Trophoblast cell (in vitro differentiated cells and primary cell): ENCODE measurements at regions not wholly inside any gene's neighbourhood (a gene's known extent, or its start where the extent isn't known, plus 50 kb on each side); places are given as distances from the start of the nearest gene placed in this dataset.
A peak's percentile ranks its signal among the peaks of the same experiment; 100 is the strongest.

ENCODE experiments used
- DNase-seq, 2 donors: peaks; one replicate each; pipeline ENCODE4 v3.0.0-alpha.2; 2016
- H2AFZ ChIP-seq: 2 replicates; pipeline ENCODE4 v1.6.1; 2013; ENCODE audit warnings: low read length, moderate library complexity, mild to moderate bottlenecking; ENCODE audit not compliant: insufficient read depth, poor library complexity
- H2AK5ac ChIP-seq: 2 replicates; pipeline ENCODE4 v1.6.1; 2013; ENCODE audit warnings: mild to moderate bottlenecking, low read length
- H2BK120ac ChIP-seq: 2 replicates; pipeline ENCODE4 v1.6.1; 2013; ENCODE audit warnings: low read length, mild to moderate bottlenecking, moderate library complexity; ENCODE audit not compliant: insufficient read depth, poor library complexity
- H2BK12ac ChIP-seq: 2 replicates; pipeline ENCODE4 v1.6.1; 2013; ENCODE audit warnings: mild to moderate bottlenecking, low read length, moderate library complexity
- H2BK5ac ChIP-seq: 2 replicates; pipeline ENCODE4 v1.6.1; 2013; ENCODE audit warnings: low read length, low read depth, moderate library complexity, mild to moderate bottlenecking; ENCODE audit not compliant: poor library complexity
- H3K14ac ChIP-seq: 2 replicates; pipeline ENCODE4 v1.6.1; 2013; ENCODE audit warnings: mild to moderate bottlenecking, low read length
- H3K18ac ChIP-seq: 2 replicates; pipeline ENCODE4 v1.6.1; 2013; ENCODE audit warnings: mild to moderate bottlenecking, low read length
- H3K23ac ChIP-seq: 2 replicates; pipeline ENCODE4 v1.6.1; 2013; ENCODE audit warnings: low read length
- H3K27ac ChIP-seq: 2 replicates; pipeline ENCODE4 v1.5.1; 2013; ENCODE audit warnings: low read depth, mild to moderate bottlenecking, inconsistent platforms, low read length, moderate library complexity
- H3K27me3 ChIP-seq: 2 replicates; pipeline ENCODE4 v1.6.1; 2013; ENCODE audit warnings: inconsistent platforms, mild to moderate bottlenecking, low read length, moderate library complexity; ENCODE audit not compliant: insufficient read depth
- H3K36me3 ChIP-seq, 2 experiments: 1 replicate in 1 of 2; 2 replicates in 1 of 2; pipeline ENCODE4 v1.6.1; 2013; ENCODE audit warnings: low read length in 2 of 2, mild to moderate bottlenecking in 2 of 2, moderate library complexity in 1 of 2; ENCODE audit not compliant: insufficient read depth in 2 of 2, control insufficient read depth in 1 of 2
- H3K4ac ChIP-seq: 2 replicates; pipeline ENCODE4 v1.6.1; 2013; ENCODE audit warnings: low read depth, mild to moderate bottlenecking, low read length, moderate library complexity
- H3K4me1 ChIP-seq, 2 experiments: 1 replicate in 1 of 2; 2 replicates in 1 of 2; pipeline ENCODE4 v1.6.1; 2013; ENCODE audit warnings: low read length in 2 of 2, mild to moderate bottlenecking in 2 of 2, moderate library complexity in 1 of 2; ENCODE audit not compliant: insufficient read depth in 2 of 2, control insufficient read depth in 1 of 2
- H3K4me2 ChIP-seq: 2 replicates; pipeline ENCODE4 v1.6.1; 2013; ENCODE audit warnings: inconsistent platforms, mild to moderate bottlenecking, low read length, moderate library complexity
- H3K4me3 ChIP-seq: 2 replicates; pipeline ENCODE4 v1.5.1; 2013; ENCODE audit warnings: mild to moderate bottlenecking, low read depth, low read length, inconsistent platforms
- H3K79me1 ChIP-seq: one replicate; pipeline ENCODE4 v1.6.1; 2013; ENCODE audit warnings: low read length
- H3K79me2 ChIP-seq: 2 replicates; pipeline ENCODE4 v1.6.1; 2013; ENCODE audit warnings: low read length, mild to moderate bottlenecking; ENCODE audit not compliant: control insufficient read depth, insufficient read depth, poor library complexity
- H3K9ac ChIP-seq: 2 replicates; pipeline ENCODE4 v1.6.1; 2013; ENCODE audit warnings: mild to moderate bottlenecking, low read length
- H3K9me3 ChIP-seq: 2 replicates; pipeline ENCODE4 v1.6.1; 2013; ENCODE audit warnings: low read depth, mild to moderate bottlenecking, control low read depth, inconsistent platforms, low read length; ENCODE audit not compliant: insufficient read depth
- H4K12ac ChIP-seq: 2 replicates; pipeline ENCODE4 v1.6.1; 2013; ENCODE audit warnings: low read depth, mild to moderate bottlenecking, low read length, moderate library complexity
- H4K8ac ChIP-seq: 2 replicates; pipeline ENCODE4 v1.6.1; 2013; ENCODE audit warnings: low read depth, mild to moderate bottlenecking, low read length, moderate library complexity
- H4K91ac ChIP-seq: one replicate; pipeline ENCODE4 v1.6.1; 2013; ENCODE audit warnings: low read depth, mild to moderate bottlenecking, low read length, moderate library complexity
- WGBS: extraction: QIAGEN DNeasy Blood & Tissue Kit; methylation state at CpG from one replicate; pipeline ENCODE4 v1.1.7; 2013; ENCODE audit warnings: missing lambda C conversion rate; ENCODE audit not compliant: insufficient read length, insufficient coverage; ENCODE audit errors: extremely low coverage; 5-methylcytosine and 5-hydroxymethylcytosine counted together

DNA sequence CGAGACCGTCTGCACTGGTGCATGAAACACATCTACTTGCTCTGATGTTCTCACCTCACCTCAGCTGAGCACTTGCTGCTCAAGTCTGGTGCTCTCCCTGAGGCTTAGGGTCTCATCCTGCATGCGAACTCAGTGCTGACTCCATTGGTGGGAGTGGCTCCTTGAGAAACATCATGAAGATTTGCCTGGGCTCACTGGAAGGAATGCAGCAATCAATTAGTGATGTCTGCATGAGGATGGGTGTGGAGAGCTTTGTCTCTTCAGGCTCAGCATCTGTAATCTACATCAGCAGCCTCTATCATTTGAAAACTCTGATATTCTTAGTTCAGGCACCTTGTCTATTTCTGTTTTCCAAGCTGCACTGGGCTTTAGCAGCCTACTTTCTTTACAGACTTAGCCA is 204.4 kb downstream of the IRF8 start:
- Histone ChIP-seq H2AFZ (no peak overlapping the region), H3K4ac (no peak overlapping the region), H3K4me2 (no peak overlapping the region), H3K14ac (no peak overlapping the region), H3K4me1 (no peaks in the 10 kb centered on the region), H2BK12ac (no peak overlapping the region), H3K4me3 (no peak overlapping the region), H3K36me3 (no peaks in the 10 kb centered on the region), H3K79me1 (no peaks in the 10 kb centered on the region), H3K27ac (no peak overlapping the region), H3K79me2 (no peaks in the 10 kb centered on the region), H4K91ac (no peak overlapping the region), H4K8ac (no peak overlapping the region), H3K9me3 (peaks cover 3% of the 10 kb centered on the region), H2AK5ac (no peak overlapping the region), H3K18ac (no peak overlapping the region), H3K23ac (no peak overlapping the region), H2BK120ac (no peak overlapping the region), H4K12ac (no peak overlapping the region), H3K9ac (no peak overlapping the region), H3K27me3 (no peaks in the 10 kb centered on the region), H2BK5ac (no peak overlapping the region)
- WGBS: no CpG with 5 or more reads among the region's 3 CpGs
- no peak for DNase-seq

DNA sequence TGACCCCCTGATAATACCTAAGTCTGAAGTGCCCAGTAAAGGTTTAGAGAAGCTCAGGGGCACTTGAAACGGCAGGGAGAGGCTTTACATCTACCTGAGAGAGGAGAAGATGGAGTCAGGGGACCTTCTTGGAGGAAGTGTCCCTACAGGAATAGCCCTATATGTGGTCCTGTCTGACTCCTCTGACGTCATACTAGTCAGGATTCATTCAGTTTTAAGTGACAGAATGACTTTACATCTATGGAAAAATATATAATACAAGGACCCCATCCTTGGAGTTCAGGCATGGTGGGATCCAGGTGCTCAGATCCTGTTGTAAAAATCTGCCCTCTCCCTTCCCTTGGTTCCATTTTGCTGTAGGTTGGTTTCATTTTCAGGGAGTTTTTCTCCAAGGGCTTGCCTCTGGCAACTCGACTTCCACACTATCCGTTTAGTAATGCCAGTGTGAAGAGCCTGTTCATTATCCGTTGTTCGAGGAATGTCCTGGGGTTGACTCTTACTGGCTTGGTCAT is 205.6 kb downstream of the IRF8 start:
- no peak for DNase-seq
- no peak overlapping the region for H2AK5ac ChIP-seq
- peaks cover 3% of the 10 kb centered on the region for H3K9me3 ChIP-seq
- H3K4ac ChIP-seq: no peak overlapping the region
- no CpG with 5 or more reads among the region's 6 CpGs for WGBS
- no peaks in the 10 kb centered on the region for H3K36me3 ChIP-seq
- no peaks in the 10 kb centered on the region for H3K79me1 ChIP-seq
- H3K4me2 ChIP-seq: no peak overlapping the region
- H3K14ac ChIP-seq: no peak overlapping the region
- H2BK12ac ChIP-seq: no peak overlapping the region
- no peak overlapping the region for H3K23ac ChIP-seq
- no peak overlapping the region for H3K4me3 ChIP-seq
- H2BK5ac ChIP-seq: no peak overlapping the region
- no peaks in the 10 kb centered on the region for H3K79me2 ChIP-seq
- H3K4me1 ChIP-seq: no peaks in the 10 kb centered on the region
- H2BK120ac ChIP-seq: no peak overlapping the region
- H2AFZ ChIP-seq: no peak overlapping the region
- H3K9ac ChIP-seq: no peak overlapping the region
- no peak overlapping the region for H3K18ac ChIP-seq
- H4K8ac ChIP-seq: no peak overlapping the region
- H3K27ac ChIP-seq: no peak overlapping the region
- no peaks in the 10 kb centered on the region for H3K27me3 ChIP-seq
- H4K12ac ChIP-seq: no peak overlapping the region
- H4K91ac ChIP-seq: no peak overlapping the region

DNA sequence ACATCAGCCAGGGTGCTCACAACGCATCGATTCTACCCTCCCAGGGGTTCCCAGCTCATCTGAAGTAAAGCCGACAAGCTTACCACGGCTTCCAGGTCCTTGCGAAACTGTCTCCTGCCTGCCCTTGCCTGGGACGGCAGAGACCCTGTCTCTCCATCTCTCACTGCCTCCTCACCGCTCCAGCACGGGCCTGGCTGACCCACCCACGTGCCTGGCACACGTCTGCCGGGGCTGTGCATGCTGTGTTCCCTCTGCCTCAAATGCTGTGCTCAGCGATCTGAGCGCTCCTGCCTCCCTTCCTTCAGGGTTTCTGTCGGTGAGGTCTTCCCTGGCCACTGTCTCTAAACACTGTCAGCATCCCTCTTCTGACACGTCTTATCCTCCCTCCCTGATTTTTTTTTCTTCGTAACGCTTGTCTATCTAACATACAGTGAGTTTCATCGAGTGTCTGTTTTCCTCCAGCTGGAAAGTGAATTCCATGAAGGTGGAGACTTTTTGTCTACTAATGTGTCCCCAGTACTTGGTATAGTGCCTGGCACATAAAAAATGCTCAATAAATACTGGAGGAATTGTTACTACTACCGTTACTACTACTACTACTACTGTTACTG is 208.4 kb downstream of the IRF8 start:
- H3K27me3 ChIP-seq: no peaks in the 10 kb centered on the region
- H2AK5ac ChIP-seq: no peak overlapping the region
- peaks cover 7% of the 10 kb centered on the region for H3K9me3 ChIP-seq
- no peak overlapping the region for H3K4ac ChIP-seq
- no peak overlapping the region for H2BK5ac ChIP-seq
- H2AFZ ChIP-seq: no peak overlapping the region
- H3K4me1 ChIP-seq: no peaks in the 10 kb centered on the region
- no CpG with 5 or more reads among the region's 19 CpGs for WGBS
- H3K23ac ChIP-seq: no peak overlapping the region
- H3K79me1 ChIP-seq: no peaks in the 10 kb centered on the region
- no peak overlapping the region for H2BK120ac ChIP-seq
- no peak overlapping the region for H3K9ac ChIP-seq
- no peak overlapping the region for H4K8ac ChIP-seq
- H3K36me3 ChIP-seq: no peaks in the 10 kb centered on the region
- no peak overlapping the region for H4K91ac ChIP-seq
- no peak overlapping the region for H3K27ac ChIP-seq
- H4K12ac ChIP-seq: no peak overlapping the region
- H3K14ac ChIP-seq: no peak overlapping the region
- no peak overlapping the region for H2BK12ac ChIP-seq
- DNase-seq: no peak
- H3K18ac ChIP-seq: no peak overlapping the region
- no peak overlapping the region for H3K4me2 ChIP-seq
- peak overlapping the region; percentile 47 for H3K4me3 ChIP-seq
- H3K79me2 ChIP-seq: no peaks in the 10 kb centered on the region

DNA sequence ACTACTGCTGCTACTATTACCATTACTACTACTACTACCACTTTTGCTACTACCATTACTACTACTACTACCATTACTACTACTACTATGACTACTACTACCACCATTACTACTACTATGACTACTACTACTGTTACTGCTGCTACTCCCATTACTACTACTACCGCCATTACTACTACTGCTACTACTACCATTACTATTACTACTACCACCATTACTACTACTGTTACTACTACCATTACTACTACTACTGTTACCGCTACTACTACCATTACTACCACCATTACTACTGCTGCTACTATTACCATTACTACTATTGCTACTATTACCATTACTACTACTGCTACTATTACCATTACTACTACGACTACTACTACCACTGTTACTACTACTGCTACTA is 209.1 kb downstream of the IRF8 start:
- H3K9ac ChIP-seq: no peak overlapping the region
- H3K18ac ChIP-seq: no peak overlapping the region
- H3K27ac ChIP-seq: no peak overlapping the region
- no CpG with 5 or more reads among the region's 3 CpGs for WGBS
- no peak for DNase-seq
- H3K14ac ChIP-seq: no peak overlapping the region
- no peak overlapping the region for H2BK5ac ChIP-seq
- no peak overlapping the region for H4K12ac ChIP-seq
- no peak overlapping the region for H3K4me3 ChIP-seq
- H2BK120ac ChIP-seq: no peak overlapping the region
- H3K79me1 ChIP-seq: no peaks in the 10 kb centered on the region
- no peak overlapping the region for H3K23ac ChIP-seq
- H2AK5ac ChIP-seq: no peak overlapping the region
- H3K4me1 ChIP-seq: no peaks in the 10 kb centered on the region
- H4K8ac ChIP-seq: no peak overlapping the region
- H3K9me3 ChIP-seq: peaks cover 7% of the 10 kb centered on the region
- no peak overlapping the region for H2BK12ac ChIP-seq
- H2AFZ ChIP-seq: no peak overlapping the region
- H3K27me3 ChIP-seq: no peaks in the 10 kb centered on the region
- no peak overlapping the region for H4K91ac ChIP-seq
- no peaks in the 10 kb centered on the region for H3K36me3 ChIP-seq
- H3K4me2 ChIP-seq: no peak overlapping the region
- no peaks in the 10 kb centered on the region for H3K79me2 ChIP-seq
- H3K4ac ChIP-seq: no peak overlapping the region
